Liver (tissue), 8 donors: ENCODE measurements at regions not wholly inside any gene's neighbourhood (a gene's known extent, or its start where the extent isn't known, plus 50 kb on each side); places are given as distances from the start of the nearest gene placed in this dataset.

Source experiments
- DNase-seq: peaks from one replicate; pipeline ENCODE4 v3.0.0-alpha.2; 2017; ENCODE audit warnings: low spot score
- H3K27ac ChIP-seq, 2 donors: one replicate each; pipeline ENCODE4 v1.7.0; 2013; ENCODE audit warnings: inconsistent platforms in 2 of 2, low read length in 2 of 2, control low read depth in 1 of 2, low read depth in 1 of 2, mild to moderate bottlenecking in 1 of 2
- H3K27me3 ChIP-seq, 4 donors: one replicate each; pipeline versions ENCODE4 v1.6.1 to v1.7.0; 2013; ENCODE audit warnings: low read length in 3 of 4, inconsistent platforms in 1 of 4, mild to moderate bottlenecking in 1 of 4, moderate library complexity in 1 of 4; ENCODE audit not compliant: control insufficient read depth in 4 of 4, insufficient read depth in 4 of 4
- H3K36me3 ChIP-seq, 4 donors: one replicate each; pipeline versions ENCODE4 v1.6.1 to v1.7.0; 2013; ENCODE audit warnings: low read length in 3 of 4, mild to moderate bottlenecking in 3 of 4, low read depth in 1 of 4, moderate library complexity in 1 of 4; ENCODE audit not compliant: control insufficient read depth in 4 of 4, insufficient read depth in 3 of 4
- H3K4me1 ChIP-seq, 4 donors: one replicate each; pipeline versions ENCODE4 v1.6.1 to v1.7.0; 2013; ENCODE audit warnings: low read length in 3 of 4, mild to moderate bottlenecking in 3 of 4, moderate library complexity in 1 of 4; ENCODE audit not compliant: control insufficient read depth in 4 of 4, insufficient read depth in 4 of 4
- H3K4me3 ChIP-seq, 3 donors: one replicate each; pipeline versions ENCODE4 v1.6.1 to v1.7.0; 2013; ENCODE audit warnings: low read length in 3 of 3, control low read depth in 1 of 3, low read depth in 1 of 3, mild to moderate bottlenecking in 1 of 3
- H3K9ac ChIP-seq, 2 donors: one replicate each; pipeline ENCODE4 v1.7.0; 2013; ENCODE audit warnings: low read length in 2 of 2, mild to moderate bottlenecking in 2 of 2, moderate library complexity in 2 of 2, control low read depth in 1 of 2, low read depth in 1 of 2
- H3K9me3 ChIP-seq, 4 donors: one replicate each; pipeline versions ENCODE4 v1.6.1 to v1.7.0; 2013; ENCODE audit warnings: low read length in 3 of 4; ENCODE audit not compliant: control insufficient read depth in 4 of 4
- EGR1 ChIP-seq, 2 donors: IDR thresholded peaks; 2 replicates each; pipeline ENCODE4 v1.6.1; 2016 to 2018; ENCODE audit warnings: antibody characterized with exemption in 2 of 2, low read depth in 2 of 2
- FOXA1 ChIP-seq: IDR thresholded peaks from 2 replicates; pipeline ENCODE4 v1.6.1; 2016; ENCODE audit warnings: antibody characterized with exemption
- FOXA2 ChIP-seq: IDR thresholded peaks from 2 replicates; pipeline ENCODE4 v1.6.1; 2016; ENCODE audit warnings: antibody characterized with exemption
- GABPA ChIP-seq, 2 donors: IDR thresholded peaks in 1 of 2; conservative IDR thresholded peaks in 1 of 2; 2 replicates each; pipeline ENCODE4 v1.6.1; 2016; ENCODE audit warnings: antibody characterized with exemption in 2 of 2, mild to moderate bottlenecking in 1 of 2, moderate library complexity in 1 of 2
- HNF4G ChIP-seq: IDR thresholded peaks from 2 replicates; pipeline ENCODE4 v1.6.1; 2016; ENCODE audit warnings: antibody characterized with exemption
- JUND ChIP-seq, 2 donors: IDR thresholded peaks; 2 replicates each; pipeline ENCODE4 v1.6.1; 2016; ENCODE audit warnings: antibody characterized with exemption in 2 of 2
- NR2F2 ChIP-seq: IDR thresholded peaks from 2 replicates; pipeline ENCODE4 v1.6.1; 2016; ENCODE audit warnings: antibody characterized with exemption
- RXRA ChIP-seq, 2 donors: IDR thresholded peaks; 2 replicates each; pipeline ENCODE4 v1.6.1; 2017 to 2018; ENCODE audit warnings: antibody characterized with exemption in 2 of 2, mild to moderate bottlenecking in 1 of 2
- SP1 ChIP-seq: IDR thresholded peaks from 2 replicates; pipeline ENCODE4 v1.6.1; 2018; ENCODE audit warnings: antibody characterized with exemption, mild to moderate bottlenecking
- TAF1 ChIP-seq: conservative IDR thresholded peaks from 2 replicates; pipeline ENCODE4 v1.6.1; 2016; ENCODE audit warnings: antibody characterized with exemption, mild to moderate bottlenecking
- WGBS: extraction: QIAGEN DNeasy Blood & Tissue Kit; methylation state at CpG from one replicate; pipeline ENCODE4 v1.1.7; 2013; 5-methylcytosine and 5-hydroxymethylcytosine counted together
- TF ChIP-seq, protein P1 (sequence below): IDR thresholded peaks from 2 replicates; pipeline ENCODE4 v1.6.1; 2016; ENCODE audit warnings: antibody characterized with exemption
- TF ChIP-seq, protein P2 (sequence below): fragments of 150-350 bp; IDR thresholded peaks from 2 replicates; pipeline ENCODE4 v1.5.1; 2017; ENCODE audit warnings: improper control_type of control experiment, low read depth, low read length; ENCODE audit not compliant: missing input control
- TF ChIP-seq, protein P3 (sequence below): IDR thresholded peaks from 2 replicates; pipeline ENCODE4 v1.6.1; 2016; ENCODE audit warnings: antibody characterized with exemption
- donor health status: healthy.
- donor health status: healthy.
- donor health status: healthy.
- donor health status: healthy.
- donor health status: healthy.

DNA sequence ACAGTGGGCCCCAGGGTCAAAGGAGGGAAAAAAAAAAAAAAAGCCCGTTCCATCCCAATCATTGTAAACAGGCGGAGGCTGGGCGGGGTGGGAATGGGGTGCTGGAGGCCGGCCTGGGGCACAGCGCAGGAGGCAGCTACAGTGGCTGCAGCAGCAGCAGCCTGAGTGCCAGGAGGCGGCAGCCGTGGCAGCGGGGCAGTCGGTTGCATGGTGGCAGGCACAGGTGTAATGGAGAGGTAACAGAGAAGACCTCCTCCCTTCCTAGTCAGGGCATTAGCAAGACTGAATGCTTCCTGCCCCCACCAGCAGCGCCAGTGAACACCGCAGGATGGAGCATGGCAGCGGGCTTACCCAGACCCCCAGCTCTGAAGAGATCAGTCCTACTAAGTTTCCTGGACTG, 279.1 kb upstream of the TTC14 start:
- no peak overlapping the region for H3K27ac ChIP-seq
- TF ChIP-seq, protein P1, sequence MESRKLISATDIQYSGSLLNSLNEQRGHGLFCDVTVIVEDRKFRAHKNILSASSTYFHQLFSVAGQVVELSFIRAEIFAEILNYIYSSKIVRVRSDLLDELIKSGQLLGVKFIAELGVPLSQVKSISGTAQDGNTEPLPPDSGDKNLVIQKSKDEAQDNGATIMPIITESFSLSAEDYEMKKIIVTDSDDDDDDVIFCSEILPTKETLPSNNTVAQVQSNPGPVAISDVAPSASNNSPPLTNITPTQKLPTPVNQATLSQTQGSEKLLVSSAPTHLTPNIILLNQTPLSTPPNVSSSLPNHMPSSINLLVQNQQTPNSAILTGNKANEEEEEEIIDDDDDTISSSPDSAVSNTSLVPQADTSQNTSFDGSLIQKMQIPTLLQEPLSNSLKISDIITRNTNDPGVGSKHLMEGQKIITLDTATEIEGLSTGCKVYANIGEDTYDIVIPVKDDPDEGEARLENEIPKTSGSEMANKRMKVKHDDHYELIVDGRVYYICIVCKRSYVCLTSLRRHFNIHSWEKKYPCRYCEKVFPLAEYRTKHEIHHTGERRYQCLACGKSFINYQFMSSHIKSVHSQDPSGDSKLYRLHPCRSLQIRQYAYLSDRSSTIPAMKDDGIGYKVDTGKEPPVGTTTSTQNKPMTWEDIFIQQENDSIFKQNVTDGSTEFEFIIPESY, result no peak
- H3K36me3 ChIP-seq, result no peaks in the 10 kb centered on the region
- H3K9ac ChIP-seq, result no peak overlapping the region
- H3K27me3 ChIP-seq, result peaks cover 0 to 3% (median 0%) of the 10 kb centered on the region in 4 donors
- DNase-seq, result no peak
- H3K4me3 ChIP-seq, result no peak overlapping the region
- peaks cover 0 to 3% (median 0%) of the 10 kb centered on the region in 4 donors for H3K9me3 ChIP-seq
- H3K4me1 ChIP-seq, result no peaks in the 10 kb centered on the region
- WGBS, result 88% methylated on average over 12 of the region's 12 CpGs

DNA sequence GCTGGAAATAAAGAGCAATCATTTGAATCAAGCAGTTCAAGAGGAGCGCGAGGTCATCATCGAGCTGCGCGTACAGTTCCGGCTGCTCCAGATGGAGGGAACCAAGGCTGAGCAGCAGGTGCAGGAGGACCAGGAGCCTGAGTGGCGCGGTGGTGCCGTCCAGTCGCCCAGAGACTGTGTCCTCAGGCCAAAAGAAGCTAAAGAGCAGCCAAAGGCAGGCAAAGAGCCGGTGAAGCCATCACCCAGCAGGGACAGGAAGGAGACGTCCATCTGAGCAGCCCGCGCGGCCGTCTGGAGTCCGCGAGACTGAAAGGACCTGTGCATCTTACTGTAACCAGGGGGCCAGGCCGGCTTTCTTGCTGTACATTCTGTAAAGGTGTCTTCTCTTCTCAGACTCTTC, 277.2 kb upstream of the TTC14 start:
- H3K9ac ChIP-seq, result no peak overlapping the region
- H3K9me3 ChIP-seq, result peaks cover 0 to 3% (median 0%) of the 10 kb centered on the region in 4 donors
- H3K4me1 ChIP-seq, result no peaks in the 10 kb centered on the region
- WGBS, result 89% methylated on average over 19 of the region's 19 CpGs
- H3K36me3 ChIP-seq, result no peaks in the 10 kb centered on the region
- no peak for TF ChIP-seq FOXA2
- TF ChIP-seq FOXA1, result no peak
- TF ChIP-seq, protein P2, sequence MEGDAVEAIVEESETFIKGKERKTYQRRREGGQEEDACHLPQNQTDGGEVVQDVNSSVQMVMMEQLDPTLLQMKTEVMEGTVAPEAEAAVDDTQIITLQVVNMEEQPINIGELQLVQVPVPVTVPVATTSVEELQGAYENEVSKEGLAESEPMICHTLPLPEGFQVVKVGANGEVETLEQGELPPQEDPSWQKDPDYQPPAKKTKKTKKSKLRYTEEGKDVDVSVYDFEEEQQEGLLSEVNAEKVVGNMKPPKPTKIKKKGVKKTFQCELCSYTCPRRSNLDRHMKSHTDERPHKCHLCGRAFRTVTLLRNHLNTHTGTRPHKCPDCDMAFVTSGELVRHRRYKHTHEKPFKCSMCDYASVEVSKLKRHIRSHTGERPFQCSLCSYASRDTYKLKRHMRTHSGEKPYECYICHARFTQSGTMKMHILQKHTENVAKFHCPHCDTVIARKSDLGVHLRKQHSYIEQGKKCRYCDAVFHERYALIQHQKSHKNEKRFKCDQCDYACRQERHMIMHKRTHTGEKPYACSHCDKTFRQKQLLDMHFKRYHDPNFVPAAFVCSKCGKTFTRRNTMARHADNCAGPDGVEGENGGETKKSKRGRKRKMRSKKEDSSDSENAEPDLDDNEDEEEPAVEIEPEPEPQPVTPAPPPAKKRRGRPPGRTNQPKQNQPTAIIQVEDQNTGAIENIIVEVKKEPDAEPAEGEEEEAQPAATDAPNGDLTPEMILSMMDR, result no peak
- TF ChIP-seq HNF4G, result no peak
- no peak for TF ChIP-seq EGR1 (IDR thresholded peaks at IDR 0.05; ENCODE audit: low read depth in 2 of 2)
- TF ChIP-seq, protein P3, sequence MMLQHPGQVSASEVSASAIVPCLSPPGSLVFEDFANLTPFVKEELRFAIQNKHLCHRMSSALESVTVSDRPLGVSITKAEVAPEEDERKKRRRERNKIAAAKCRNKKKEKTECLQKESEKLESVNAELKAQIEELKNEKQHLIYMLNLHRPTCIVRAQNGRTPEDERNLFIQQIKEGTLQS, result no peak
- TF ChIP-seq NR2F2, result no peak
- no peak for TF ChIP-seq SP1
- TF ChIP-seq GABPA (IDR thresholded peaks at IDR 0.05 in 1 of 2, conservative IDR thresholded peaks at IDR 0.05 in 1 of 2), result no peak
- TF ChIP-seq TAF1, result no peak
- TF ChIP-seq RXRA (IDR thresholded peaks at IDR 0.05), result no peak
- TF ChIP-seq JUND (IDR thresholded peaks at IDR 0.05), result no peak
- no peak overlapping the region for H3K4me3 ChIP-seq
- H3K27me3 ChIP-seq, result no peaks in the 10 kb centered on the region
- H3K27ac ChIP-seq, result no peak overlapping the region
- no peak for DNase-seq

DNA sequence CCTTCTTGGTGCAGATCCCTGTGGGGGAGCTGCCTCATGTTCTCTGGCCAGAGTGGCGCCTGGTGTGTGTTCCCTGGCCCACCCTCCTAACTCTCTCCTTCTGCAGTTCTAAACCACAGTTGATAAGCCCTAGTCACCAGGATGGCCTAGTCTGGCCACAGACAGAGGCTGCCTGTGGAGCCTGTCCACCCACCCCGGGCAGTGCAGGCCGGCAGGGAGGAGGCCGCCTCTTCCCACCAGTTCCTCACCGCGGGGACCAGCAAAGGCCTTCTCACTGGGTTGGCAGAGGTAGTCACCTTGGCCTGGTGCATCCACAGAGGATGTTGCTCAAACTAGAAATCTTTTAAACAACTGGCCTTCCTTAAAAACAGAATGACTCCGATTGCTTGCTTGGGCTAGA, 276.4 kb upstream of the TTC14 start:
- WGBS, result 90% methylated on average over 7 of the region's 7 CpGs
- Histone ChIP-seq H3K4me3 (no peak overlapping the region), H3K36me3 (no peaks in the 10 kb centered on the region), H3K27me3 (no peaks in the 10 kb centered on the region), H3K9me3 (peaks cover 0 to 3% (median 0%) of the 10 kb centered on the region in 4 donors), H3K9ac (no peak overlapping the region), H3K27ac (no peak overlapping the region), H3K4me1 (no peaks in the 10 kb centered on the region)
- no peak for TF ChIP-seq HNF4G
- no peak for DNase-seq
